ENCODE measurements at regions not wholly inside any gene's neighbourhood (a gene's known extent, or its start where the extent isn't known, plus 50 kb on each side); places are given as distances from the start of the nearest gene placed in this dataset.
"Not testable (repeated sequence)": the region's sequence is repeated elsewhere in the genome, so short reads cannot be mapped to it uniquely, and the experiment has no call there.

DNA sequence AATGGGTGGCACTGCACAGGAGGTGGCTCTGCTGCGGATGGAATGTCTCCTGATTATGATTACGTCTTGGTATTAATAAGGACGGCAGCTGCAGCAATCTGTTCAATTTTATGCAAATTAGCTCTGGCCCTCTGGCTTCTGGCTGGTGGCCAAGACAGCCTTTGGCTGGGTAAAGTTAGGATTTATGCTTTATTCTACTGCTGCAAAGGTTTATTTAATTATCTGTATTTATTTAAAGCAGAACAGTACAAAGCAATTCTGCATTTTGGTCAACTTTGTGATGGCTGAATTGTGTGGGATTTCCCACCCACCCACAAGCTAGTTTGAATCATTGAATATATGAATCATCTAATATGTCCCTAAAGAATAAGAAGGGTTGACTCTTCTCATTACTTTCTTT is 745.6 kb upstream of the FAM241A start:
- 94 to 98% methylated on average over 3 of the region's 3 CpGs for WGBS, 2 experiments
- Histone ChIP-seq H3K27me3 (ENCODE audit: control insufficient read depth, insufficient read depth, low read length, poor library complexity, severe bottlenecking) (no peaks in the 10 kb centered on the region), H3K36me3 (ENCODE audit: control insufficient read depth, insufficient read depth, low read length) (no peaks in the 10 kb centered on the region), H3K27ac (ENCODE audit: insufficient read depth, low read depth, low read length, poor library complexity, severe bottlenecking) (no peak overlapping the region), H3K4me1 (ENCODE audit: control insufficient read depth, insufficient read depth, low read length) (no peaks in the 10 kb centered on the region), H3K4me3 (ENCODE audit: insufficient read depth, low read depth, low read length) (no peak overlapping the region), H3K9me3 (ENCODE audit: control insufficient read depth, low read length) (no peaks in the 10 kb centered on the region)

DNA sequence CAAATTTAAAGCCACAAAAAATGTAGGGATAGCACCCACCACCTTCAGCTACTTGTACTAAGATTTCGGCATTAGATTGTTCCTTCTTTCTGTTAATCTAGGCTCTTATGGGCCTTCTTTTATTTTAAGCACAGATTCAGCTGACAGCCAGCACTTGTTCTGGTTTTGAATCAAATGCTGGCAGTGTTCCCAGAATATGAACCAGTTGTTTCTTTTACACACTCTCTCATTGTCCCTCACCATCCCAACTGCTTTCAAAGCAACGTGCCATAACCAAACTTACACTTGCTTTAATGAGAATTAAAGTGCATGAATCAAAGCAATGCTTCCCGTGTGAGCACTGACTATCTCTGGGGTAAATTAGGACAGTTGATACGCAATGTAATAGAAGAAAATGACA is 744.5 kb upstream of the FAM241A start:
- H3K4me1 ChIP-seq (ENCODE audit: control insufficient read depth, insufficient read depth, low read length): no peaks in the 10 kb centered on the region
- no peaks in the 10 kb centered on the region for H3K9me3 ChIP-seq (ENCODE audit: control insufficient read depth, low read length)
- 87 to 91% methylated on average over 4 of the region's 4 CpGs for WGBS, 2 experiments
- no peak overlapping the region for H3K27ac ChIP-seq (ENCODE audit: insufficient read depth, low read depth, low read length, poor library complexity, severe bottlenecking)
- H3K4me3 ChIP-seq (ENCODE audit: insufficient read depth, low read depth, low read length): no peak overlapping the region
- no peaks in the 10 kb centered on the region for H3K27me3 ChIP-seq (ENCODE audit: control insufficient read depth, insufficient read depth, low read length, poor library complexity, severe bottlenecking)
- H3K36me3 ChIP-seq (ENCODE audit: control insufficient read depth, insufficient read depth, low read length): no peaks in the 10 kb centered on the region

GRCh38 chr4:111404673-111405072 is 740.6 kb upstream of the FAM241A start:
- no peaks in the 10 kb centered on the region for H3K36me3 ChIP-seq (ENCODE audit: control insufficient read depth, insufficient read depth, low read length)
- H3K27me3 ChIP-seq (ENCODE audit: control insufficient read depth, insufficient read depth, low read length, poor library complexity, severe bottlenecking): no peaks in the 10 kb centered on the region
- no peaks in the 10 kb centered on the region for H3K9me3 ChIP-seq (ENCODE audit: control insufficient read depth, low read length)
- 89 to 90% methylated on average over 2 to 3 of the region's 3 CpGs for WGBS, 2 experiments
- no peak overlapping the region for H3K4me3 ChIP-seq (ENCODE audit: insufficient read depth, low read depth, low read length)
- no peak overlapping the region for H3K27ac ChIP-seq (ENCODE audit: insufficient read depth, low read depth, low read length, poor library complexity, severe bottlenecking)
- no peaks in the 10 kb centered on the region for H3K4me1 ChIP-seq (ENCODE audit: control insufficient read depth, insufficient read depth, low read length)

DNA sequence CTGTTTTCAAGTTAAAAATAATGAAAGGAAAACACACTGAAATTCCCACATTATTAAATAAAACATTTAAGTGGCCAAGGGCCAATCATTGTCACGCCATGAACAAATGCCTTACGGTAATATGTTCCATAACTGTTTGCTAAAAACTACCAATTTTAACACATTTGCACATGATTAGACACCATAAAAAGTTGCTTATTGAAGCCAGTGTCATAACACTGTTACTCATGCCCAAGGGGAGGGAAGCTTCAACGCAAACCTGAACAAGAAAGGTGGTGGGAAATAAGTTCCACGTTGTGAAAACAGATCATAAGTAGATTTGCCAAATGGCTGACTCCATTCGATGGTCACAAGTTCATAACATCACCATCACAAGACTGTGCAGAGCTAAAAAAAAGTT is 739.3 kb upstream of the FAM241A start:
- Histone ChIP-seq H3K4me1 (ENCODE audit: control insufficient read depth, insufficient read depth, low read length) (no peaks in the 10 kb centered on the region), H3K36me3 (ENCODE audit: control insufficient read depth, insufficient read depth, low read length) (no peaks in the 10 kb centered on the region), H3K9me3 (ENCODE audit: control insufficient read depth, low read length) (no peaks in the 10 kb centered on the region), H3K27ac (ENCODE audit: insufficient read depth, low read depth, low read length, poor library complexity, severe bottlenecking) (no peak overlapping the region), H3K27me3 (ENCODE audit: control insufficient read depth, insufficient read depth, low read length, poor library complexity, severe bottlenecking) (no peaks in the 10 kb centered on the region), H3K4me3 (ENCODE audit: insufficient read depth, low read depth, low read length) (no peak overlapping the region)
- 85 to 94% methylated on average over 5 of the region's 5 CpGs for WGBS, 2 experiments

GRCh38 chr4:111410571-111410970 is 734.7 kb upstream of the FAM241A start:
- H3K4me3 ChIP-seq (ENCODE audit: insufficient read depth, low read depth, low read length): no peak overlapping the region
- no peaks in the 10 kb centered on the region for H3K9me3 ChIP-seq (ENCODE audit: control insufficient read depth, low read length)
- H3K4me1 ChIP-seq (ENCODE audit: control insufficient read depth, insufficient read depth, low read length): no peaks in the 10 kb centered on the region
- H3K27me3 ChIP-seq (ENCODE audit: control insufficient read depth, insufficient read depth, low read length, poor library complexity, severe bottlenecking): no peaks in the 10 kb centered on the region
- no peaks in the 10 kb centered on the region for H3K36me3 ChIP-seq (ENCODE audit: control insufficient read depth, insufficient read depth, low read length)
- H3K27ac ChIP-seq (ENCODE audit: insufficient read depth, low read depth, low read length, poor library complexity, severe bottlenecking): no peak overlapping the region

DNA sequence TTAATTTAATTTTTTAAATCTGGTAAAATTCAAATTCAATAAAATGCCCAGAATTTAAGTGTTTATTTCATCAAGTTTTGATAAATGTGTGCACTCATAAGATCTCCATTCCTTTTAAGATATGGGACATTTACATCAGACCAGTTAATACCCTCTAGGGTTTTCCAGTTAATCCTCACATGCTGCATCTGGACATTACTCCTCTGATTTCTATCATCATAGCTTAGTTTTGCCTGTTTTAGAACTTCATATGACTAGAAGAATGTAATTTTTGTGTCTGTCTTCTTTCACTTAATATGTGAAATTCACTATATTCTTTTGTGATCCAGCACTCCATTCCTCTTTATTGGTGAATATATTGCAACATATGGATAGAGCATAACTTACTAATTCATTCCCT is 727.7 kb upstream of the FAM241A start:
- no peaks in the 10 kb centered on the region for H3K4me1 ChIP-seq (ENCODE audit: control insufficient read depth, insufficient read depth, low read length)
- no peak overlapping the region for H3K4me3 ChIP-seq (ENCODE audit: insufficient read depth, low read depth, low read length)
- no peak overlapping the region for H3K27ac ChIP-seq (ENCODE audit: insufficient read depth, low read depth, low read length, poor library complexity, severe bottlenecking)
- no peaks in the 10 kb centered on the region for H3K27me3 ChIP-seq (ENCODE audit: control insufficient read depth, insufficient read depth, low read length, poor library complexity, severe bottlenecking)
- H3K9me3 ChIP-seq (ENCODE audit: control insufficient read depth, low read length): no peaks in the 10 kb centered on the region
- H3K36me3 ChIP-seq (ENCODE audit: control insufficient read depth, insufficient read depth, low read length): no peaks in the 10 kb centered on the region

DNA sequence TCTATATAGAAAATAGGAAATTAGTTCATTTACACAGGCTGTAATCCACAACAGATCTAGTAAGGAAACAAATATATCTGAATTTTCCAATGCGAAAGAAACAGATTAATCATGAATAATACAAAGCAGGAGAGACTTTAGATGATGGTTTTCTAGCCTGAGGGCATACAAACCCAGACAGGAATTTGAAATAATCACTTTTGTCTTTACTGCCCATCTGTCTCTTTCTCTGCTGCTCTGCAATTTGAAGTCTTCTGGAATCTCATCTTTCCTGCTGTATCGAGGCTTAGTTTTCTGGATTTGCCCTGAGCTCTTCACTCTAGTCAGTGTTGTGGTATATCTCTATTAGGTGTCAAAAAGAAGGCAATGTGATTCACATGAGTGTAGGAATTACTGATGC is 711.8 kb upstream of the FAM241A start:
- no peaks in the 10 kb centered on the region for H3K4me1 ChIP-seq (ENCODE audit: control insufficient read depth, insufficient read depth, low read length)
- no peaks in the 10 kb centered on the region for H3K9me3 ChIP-seq (ENCODE audit: control insufficient read depth, low read length)
- no peaks in the 10 kb centered on the region for H3K27me3 ChIP-seq (ENCODE audit: control insufficient read depth, insufficient read depth, low read length, poor library complexity, severe bottlenecking)
- H3K36me3 ChIP-seq (ENCODE audit: control insufficient read depth, insufficient read depth, low read length): no peaks in the 10 kb centered on the region
- no peak overlapping the region for H3K4me3 ChIP-seq (ENCODE audit: insufficient read depth, low read depth, low read length)
- no peak overlapping the region for H3K27ac ChIP-seq (ENCODE audit: insufficient read depth, low read depth, low read length, poor library complexity, severe bottlenecking)
- WGBS, 2 experiments: 93 to 100% methylated on average over 1 to 2 of the region's 2 CpGs

DNA sequence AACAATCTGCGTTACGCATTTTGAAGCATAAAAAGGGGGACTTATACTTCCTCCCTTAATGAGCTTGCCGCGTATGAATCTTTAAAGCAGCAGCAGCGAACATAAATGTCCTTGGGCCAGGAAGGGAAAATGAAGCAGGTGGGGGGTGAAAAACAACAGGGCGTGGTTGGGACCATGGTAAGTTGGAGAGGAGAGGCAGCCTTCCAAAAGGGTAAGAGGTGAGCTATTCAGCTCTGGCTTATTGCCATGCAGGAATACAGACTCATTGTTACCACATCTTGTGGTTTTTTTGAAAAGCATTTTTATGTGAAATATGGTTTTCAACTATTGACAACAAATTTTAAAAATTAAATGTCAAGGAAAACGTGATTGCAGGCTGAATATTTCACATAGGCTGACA is 710.7 kb upstream of the FAM241A start:
- WGBS, 2 experiments: 87 to 94% methylated on average over 6 to 7 of the region's 7 CpGs
- H3K36me3 ChIP-seq (ENCODE audit: control insufficient read depth, insufficient read depth, low read length): no peaks in the 10 kb centered on the region
- no peak overlapping the region for H3K4me3 ChIP-seq (ENCODE audit: insufficient read depth, low read depth, low read length)
- H3K27ac ChIP-seq (ENCODE audit: insufficient read depth, low read depth, low read length, poor library complexity, severe bottlenecking): no peak overlapping the region
- H3K4me1 ChIP-seq (ENCODE audit: control insufficient read depth, insufficient read depth, low read length): no peaks in the 10 kb centered on the region
- no peaks in the 10 kb centered on the region for H3K27me3 ChIP-seq (ENCODE audit: control insufficient read depth, insufficient read depth, low read length, poor library complexity, severe bottlenecking)
- no peaks in the 10 kb centered on the region for H3K9me3 ChIP-seq (ENCODE audit: control insufficient read depth, low read length)

DNA sequence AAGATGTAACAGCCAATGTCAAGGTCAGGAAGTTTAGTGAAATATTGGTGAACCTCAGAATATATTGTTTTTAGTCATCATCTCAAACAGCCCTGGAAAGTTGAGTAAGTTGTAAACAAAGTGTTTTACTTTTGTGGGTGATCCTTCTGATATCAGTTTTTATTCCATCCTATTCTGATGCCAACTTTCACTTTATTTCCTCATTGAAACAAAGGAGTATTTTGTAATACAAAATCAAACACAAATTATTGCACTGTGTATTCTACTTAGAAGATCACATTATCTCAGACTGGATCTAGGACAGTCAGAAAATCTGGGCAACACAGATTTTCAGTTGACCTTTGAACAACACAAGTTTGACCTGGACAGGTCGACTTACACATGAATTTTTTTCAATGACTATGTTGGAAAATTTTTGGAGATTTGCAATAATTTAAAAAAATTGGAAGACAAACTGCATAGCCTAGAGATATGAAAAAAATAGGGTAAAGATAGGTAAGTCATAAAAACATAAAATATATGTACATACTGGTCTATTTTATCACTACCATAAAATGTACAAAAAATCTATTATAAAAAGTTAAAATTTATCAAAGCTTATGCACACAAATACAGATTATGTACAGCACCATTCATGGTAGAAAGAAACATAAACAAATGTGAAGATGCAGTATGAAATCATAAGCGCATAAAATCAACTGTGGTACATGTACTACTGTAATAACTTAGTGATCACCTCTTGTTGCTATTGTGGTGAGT is 709.1 kb upstream of the FAM241A start:
- 88 to 92% methylated on average over 2 of the region's 2 CpGs for WGBS, 2 experiments
- no peaks in the 10 kb centered on the region for H3K9me3 ChIP-seq (ENCODE audit: control insufficient read depth, low read length)
- H3K4me3 ChIP-seq (ENCODE audit: insufficient read depth, low read depth, low read length): no peak overlapping the region
- H3K27ac ChIP-seq (ENCODE audit: insufficient read depth, low read depth, low read length, poor library complexity, severe bottlenecking): no peak overlapping the region
- H3K27me3 ChIP-seq (ENCODE audit: control insufficient read depth, insufficient read depth, low read length, poor library complexity, severe bottlenecking): no peaks in the 10 kb centered on the region
- no peaks in the 10 kb centered on the region for H3K36me3 ChIP-seq (ENCODE audit: control insufficient read depth, insufficient read depth, low read length)
- no peaks in the 10 kb centered on the region for H3K4me1 ChIP-seq (ENCODE audit: control insufficient read depth, insufficient read depth, low read length)

- no peak overlapping the region for H3K4me3 ChIP-seq (ENCODE audit: insufficient read depth, low read depth, low read length)
- no peak overlapping the region for H3K27ac ChIP-seq (ENCODE audit: insufficient read depth, low read depth, low read length, poor library complexity, severe bottlenecking)
- no peaks in the 10 kb centered on the region for H3K4me1 ChIP-seq (ENCODE audit: control insufficient read depth, insufficient read depth, low read length)
- no peaks in the 10 kb centered on the region for H3K9me3 ChIP-seq (ENCODE audit: control insufficient read depth, low read length)
- no peaks in the 10 kb centered on the region for H3K27me3 ChIP-seq (ENCODE audit: control insufficient read depth, insufficient read depth, low read length, poor library complexity, severe bottlenecking)
- WGBS, 2 experiments: 77 to 90% methylated on average over 1 to 2 of the region's 2 CpGs
- H3K36me3 ChIP-seq (ENCODE audit: control insufficient read depth, insufficient read depth, low read length): no peaks in the 10 kb centered on the region
Observed at GRCh38 chr4:111441687-111442086, 703.6 kb upstream of the FAM241A start.

DNA sequence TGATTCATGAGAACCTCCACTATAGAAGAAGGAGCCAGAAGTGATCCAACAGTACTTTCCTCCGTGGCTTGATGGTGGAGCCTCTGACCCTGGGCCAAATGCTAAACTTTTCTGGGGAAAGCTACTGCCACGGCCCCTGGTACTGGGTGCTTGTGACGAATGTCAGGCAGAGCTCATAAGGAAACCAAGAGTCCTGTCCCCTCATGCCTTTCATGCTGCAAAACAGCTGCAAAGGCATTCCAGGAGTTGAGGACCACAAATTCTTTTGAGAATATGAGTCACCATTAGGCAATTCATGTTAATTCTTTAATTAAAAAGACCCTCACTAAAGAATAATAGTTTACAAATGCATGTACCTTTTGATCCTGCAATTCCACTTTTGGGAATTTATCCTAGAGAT is 700.4 kb upstream of the FAM241A start:
- not testable (repeated sequence) for H3K27ac ChIP-seq (ENCODE audit: insufficient read depth, low read depth, low read length, poor library complexity, severe bottlenecking); H3K9me3 ChIP-seq (ENCODE audit: control insufficient read depth, low read length); H3K27me3 ChIP-seq (ENCODE audit: control insufficient read depth, insufficient read depth, low read length, poor library complexity, severe bottlenecking); H3K36me3 ChIP-seq (ENCODE audit: control insufficient read depth, insufficient read depth, low read length); H3K4me1 ChIP-seq (ENCODE audit: control insufficient read depth, insufficient read depth, low read length); H3K4me3 ChIP-seq (ENCODE audit: insufficient read depth, low read depth, low read length)
- 91 to 93% methylated on average over 3 of the region's 3 CpGs for WGBS, 2 experiments
